NCI-H2029 treated with DMSO at 0.1 percent for 48 hours (cell line): ENCODE measurements at regions not wholly inside any gene's neighbourhood (a gene's known extent, or its start where the extent isn't known, plus 50 kb on each side); places are given as distances from the start of the nearest gene placed in this dataset.
"Not testable (repeated sequence)": the region's sequence is repeated elsewhere in the genome, so short reads cannot be mapped to it uniquely, and the experiment has no call there.

Source experiments
- DNase-seq: peaks from one replicate; lab custom pipeline; 2025; lab: John Stamatoyannopoulos, UW

- DNase-seq = not testable (repeated sequence)
These were observed 88.5 kb upstream of the RANBP6 start for GRCh38 chr9:6103911-6104310.

- DNase-seq = not testable (repeated sequence)
These were observed 87.0 kb upstream of the RANBP6 start for GRCh38 chr9:6102336-6102987.

- not testable (repeated sequence) for DNase-seq
These were observed 86.3 kb upstream of the RANBP6 start for GRCh38 chr9:6101725-6102124.

GRCh38 chr9:6099346-6099745 lies 83.9 kb upstream of the RANBP6 start:
- DNase-seq = not testable (repeated sequence)

GRCh38 chr9:6098431-6098830 lies 83.0 kb upstream of the RANBP6 start:
- DNase-seq = no peak

GRCh38 chr9:6096821-6097220 lies 81.4 kb upstream of the RANBP6 start:
- no peak for DNase-seq

- no peak for DNase-seq
These were observed 75.1 kb upstream of the RANBP6 start for GRCh38 chr9:6090277-6091210.

- no peak for DNase-seq
These were observed 73.9 kb upstream of the RANBP6 start for GRCh38 chr9:6089300-6089699.

- no peak for DNase-seq
These were observed 70.7 kb upstream of the RANBP6 start for GRCh38 chr9:6086006-6086655.

GRCh38 chr9:6080154-6080716 lies 64.8 kb upstream of the RANBP6 start:
- DNase-seq = peak; percentile 71

GRCh38 chr9:6079386-6079785 lies 64.0 kb upstream of the RANBP6 start:
- no peak for DNase-seq

GRCh38 chr9:6078382-6079105 lies 63.1 kb upstream of the RANBP6 start:
- DNase-seq = no peak

GRCh38 chr9:6076851-6077250 lies 61.4 kb upstream of the RANBP6 start:
- no peak for DNase-seq

- DNase-seq = no peak
These were observed 58.3 kb upstream of the RANBP6 start for GRCh38 chr9:6073731-6074130.

- DNase-seq = no peak
These were observed 57.4 kb upstream of the RANBP6 start for GRCh38 chr9:6072865-6073264.

GRCh38 chr9:6072453-6072852 lies 57.0 kb upstream of the RANBP6 start:
- no peak for DNase-seq

- no peak for DNase-seq
These were observed 53.6 kb upstream of the RANBP6 start for GRCh38 chr9:6068983-6069382.

GRCh38 chr9:6067426-6067825 lies 52.0 kb upstream of the RANBP6 start:
- no peak for DNase-seq
